HL-60 (cell line): ENCODE measurements at regions not wholly inside any gene's neighbourhood (a gene's known extent, or its start where the extent isn't known, plus 50 kb on each side); places are given as distances from the start of the nearest gene placed in this dataset.
"Not testable (repeated sequence)": the region's sequence is repeated elsewhere in the genome, so short reads cannot be mapped to it uniquely, and the experiment has no call there.

ENCODE experiments used
- DNase-seq, 2 experiments: peaks; one replicate each; pipeline ENCODE4 v3.0.0-alpha.2; 2010 to 2020; ENCODE audit warnings: low read depth in 1 of 2, low spot score in 1 of 2
- H3K27ac ChIP-seq: fragments of 250-450 bp; sonication (Bioruptor Pico); replicated peaks from 2 replicates; pipeline ENCODE4 v1.5.1; 2020; ENCODE audit warnings: mild to moderate bottlenecking, moderate library complexity
- H3K27me3 ChIP-seq: fragments of 250-450 bp; sonication (Bioruptor Pico); 2 replicates; pipeline ENCODE4 v1.5.1; 2021; ENCODE audit warnings: mild to moderate bottlenecking, moderate library complexity; ENCODE audit not compliant: insufficient read depth, poor library complexity, severe bottlenecking
- H3K4me3 ChIP-seq: replicated peaks from 2 replicates; pipeline ENCODE4 v1.5.1; 2011; ENCODE audit warnings: mild to moderate bottlenecking, control low read depth, low read length; ENCODE audit not compliant: insufficient read depth
- CTCF ChIP-seq: IDR thresholded peaks from one replicate; pipeline ENCODE4 v1.5.1; 2011; ENCODE audit warnings: low read length, control low read depth, inconsistent platforms; ENCODE audit not compliant: insufficient read depth
- GABPA ChIP-seq: IDR thresholded peaks from 2 replicates; pipeline ENCODE4 v1.6.1; 2012; ENCODE audit warnings: low read depth
- POLR2AphosphoS5 ChIP-seq: IDR thresholded peaks from 2 replicates; pipeline ENCODE4 v1.6.1; 2012; ENCODE audit warnings: low read depth
- REST ChIP-seq: IDR thresholded peaks from 2 replicates; pipeline ENCODE4 v1.6.1; 2012; ENCODE audit warnings: low read depth; ENCODE audit not compliant: insufficient replicate concordance
- SPI1 ChIP-seq: IDR thresholded peaks from 2 replicates; pipeline ENCODE4 v1.6.1; 2012; ENCODE audit warnings: low read depth, mild to moderate bottlenecking, borderline replicate concordance

DNA sequence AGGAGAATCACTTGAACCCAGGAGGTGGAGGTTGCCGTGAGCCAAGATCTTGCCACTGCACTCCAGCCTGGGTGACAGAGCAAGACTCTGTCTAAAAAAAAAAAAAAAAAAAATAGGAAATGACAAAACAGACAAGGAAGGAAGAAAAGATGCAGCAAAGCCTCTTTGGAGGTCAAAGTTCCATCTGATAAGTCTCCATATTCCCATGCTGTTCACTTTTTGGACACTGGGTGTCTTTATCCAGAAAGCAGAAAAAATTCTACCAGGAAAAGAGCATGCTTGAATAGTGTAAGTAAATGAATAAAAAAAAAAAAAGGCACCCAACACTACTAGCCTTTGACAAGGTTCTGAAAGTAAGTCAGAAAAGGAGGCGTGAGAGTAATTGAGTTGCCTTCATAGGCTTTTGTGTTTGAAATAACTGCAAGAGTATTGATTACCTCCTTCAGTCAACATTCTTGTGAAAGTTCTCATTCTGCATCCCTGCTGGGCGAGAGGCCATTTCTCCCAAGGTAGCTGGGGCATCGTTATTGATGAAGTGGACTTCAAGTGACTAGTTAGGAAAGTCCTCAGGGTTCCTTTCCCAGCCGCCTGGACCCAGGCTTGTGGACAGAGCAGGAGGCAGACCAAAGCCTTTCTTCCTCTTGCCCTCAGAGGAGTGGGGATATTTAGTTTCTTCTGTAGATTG lies 133.3 kb upstream of the KIF5B start:
- no peak for TF ChIP-seq REST
- TF ChIP-seq CTCF: no peak
- peak; percentile 55; the same call in 1 of the 2 replicates for TF ChIP-seq SPI1
- no peaks in the 10 kb centered on the region for H3K27me3 ChIP-seq
- no peak overlapping the region for H3K4me3 ChIP-seq
- no peak overlapping the region for H3K27ac ChIP-seq
- no peak for DNase-seq

DNA sequence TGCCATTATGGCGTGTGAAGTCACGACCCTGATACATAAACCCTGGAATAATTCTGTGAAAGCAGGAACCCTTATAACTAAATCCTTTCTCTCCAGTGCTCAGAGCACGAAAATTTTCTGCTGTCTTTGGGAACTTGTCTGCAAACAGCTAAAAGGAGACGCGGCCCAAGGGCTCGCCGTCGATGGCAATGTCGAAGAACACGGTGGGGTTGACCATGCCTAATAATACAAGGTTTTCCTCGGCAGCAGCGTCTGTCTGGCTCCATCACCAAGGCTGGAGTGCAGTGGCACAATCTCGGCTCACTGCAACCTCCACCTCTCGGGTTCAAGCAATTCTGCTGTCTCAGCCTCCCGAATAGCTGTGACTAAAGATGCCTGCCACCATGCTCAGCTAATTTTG lies 132.4 kb upstream of the KIF5B start:
- not testable (repeated sequence) for H3K4me3 ChIP-seq, H3K27ac ChIP-seq, H3K27me3 ChIP-seq, DNase-seq

GRCh38 chr10:32187686-32188085 lies 131.5 kb upstream of the KIF5B start:
- no peaks in the 10 kb centered on the region for H3K27me3 ChIP-seq
- H3K4me3 ChIP-seq: no peak overlapping the region
- no peak for DNase-seq
- H3K27ac ChIP-seq: no peak overlapping the region
- no peak for TF ChIP-seq POLR2AphosphoS5
- no peak for TF ChIP-seq GABPA
- no peak for TF ChIP-seq REST
- no peak for TF ChIP-seq SPI1
- no peak for TF ChIP-seq CTCF

- H3K27ac ChIP-seq, DNase-seq, H3K27me3 ChIP-seq, H3K4me3 ChIP-seq: not testable (repeated sequence)
Measured at GRCh38 chr10:32183652-32184051, 127.4 kb upstream of the KIF5B start.

DNA sequence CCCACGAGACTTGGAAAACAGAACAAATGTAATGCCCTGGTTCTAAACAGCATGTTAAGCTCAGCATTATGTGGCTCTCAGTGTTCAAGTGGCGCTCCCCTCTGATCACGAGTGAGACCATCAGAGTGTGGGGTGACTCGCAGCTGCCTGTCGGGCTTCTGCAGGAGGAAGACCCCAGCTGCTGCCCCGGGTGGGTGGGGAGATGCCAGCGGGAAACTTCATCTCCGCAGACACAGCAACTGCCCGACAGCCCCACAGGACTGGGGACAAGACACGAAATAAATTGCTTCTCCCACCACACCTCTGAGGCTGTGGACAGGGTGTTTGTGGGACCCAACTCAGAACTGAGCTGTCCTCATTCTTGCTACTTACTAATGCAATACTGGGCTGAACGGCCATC lies 126.3 kb upstream of the KIF5B start:
- TF ChIP-seq REST (no peak), GABPA (no peak), POLR2AphosphoS5 (no peak)
- no peak for DNase-seq
- Histone ChIP-seq H3K27me3 (no peaks in the 10 kb centered on the region), H3K4me3 (no peak overlapping the region), H3K27ac (no peak overlapping the region)
